ENCODE measurements at regions not wholly inside any gene's neighbourhood (a gene's known extent, or its start where the extent isn't known, plus 50 kb on each side); places are given as distances from the start of the nearest gene placed in this dataset.

DNA sequence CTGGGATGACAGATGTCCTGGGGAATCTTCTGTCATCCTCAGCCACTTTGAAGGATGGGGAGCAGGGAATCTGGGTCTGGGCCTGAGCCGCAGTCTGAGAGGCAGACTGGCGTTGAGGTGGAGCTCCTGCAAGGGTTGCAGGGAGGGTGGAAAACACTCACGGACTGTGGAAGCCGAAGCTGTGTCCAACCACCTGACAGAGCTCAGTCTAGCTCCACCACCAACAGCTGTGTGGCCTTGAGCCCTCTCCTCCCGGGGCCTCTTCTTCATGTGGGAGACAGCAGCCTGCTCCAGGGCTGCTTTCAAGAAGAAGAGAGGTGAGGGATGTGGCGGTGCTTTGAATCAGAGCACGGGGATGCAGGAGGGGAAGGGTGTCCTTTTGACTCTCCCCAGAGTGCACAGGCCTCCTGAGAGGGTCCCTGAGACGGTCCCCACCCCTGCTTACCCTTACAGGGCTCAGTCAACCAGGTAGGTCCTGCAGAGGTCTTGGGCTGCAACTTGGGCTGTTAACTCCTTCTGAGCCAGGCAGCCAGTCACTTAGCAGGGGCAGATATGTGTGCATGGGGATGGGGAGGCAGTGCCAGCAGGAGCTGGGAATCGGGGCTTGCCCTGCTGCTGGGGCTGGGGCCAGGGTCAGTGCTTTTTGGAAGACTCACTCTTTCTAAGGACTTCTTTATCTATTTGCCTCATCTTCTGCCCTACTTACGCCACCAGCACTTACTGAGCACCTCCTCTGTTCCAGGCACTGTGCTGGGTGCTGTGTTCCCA, 216.3 kb downstream of the PTPRU start:
- DNase-seq: no peak

DNA sequence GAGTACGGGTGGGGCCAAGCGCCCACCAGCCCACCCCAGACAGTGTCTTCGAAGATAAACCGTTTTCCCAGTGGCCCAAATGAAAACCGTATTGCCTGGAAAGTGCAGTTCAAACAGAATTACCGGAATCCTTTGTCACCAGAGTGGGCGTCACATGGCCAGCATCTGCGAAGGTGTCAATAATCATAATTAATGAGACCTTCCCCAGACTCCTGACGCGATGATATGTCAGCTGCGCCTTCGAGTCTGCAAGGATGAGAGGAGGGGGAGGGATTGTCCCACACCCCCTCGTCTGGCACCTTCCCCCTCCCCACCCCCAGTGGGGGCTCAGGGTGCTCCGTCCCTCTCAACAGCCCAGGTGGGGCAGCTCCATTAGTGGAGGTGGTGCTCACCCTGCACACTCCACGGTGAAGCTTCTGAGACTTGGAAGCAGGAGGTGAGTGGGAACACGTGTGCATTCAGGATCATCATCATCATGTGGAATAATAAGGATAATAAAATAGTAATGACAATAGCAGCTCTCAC, 215.1 kb downstream of the PTPRU start:
- DNase-seq: no peak

DNA sequence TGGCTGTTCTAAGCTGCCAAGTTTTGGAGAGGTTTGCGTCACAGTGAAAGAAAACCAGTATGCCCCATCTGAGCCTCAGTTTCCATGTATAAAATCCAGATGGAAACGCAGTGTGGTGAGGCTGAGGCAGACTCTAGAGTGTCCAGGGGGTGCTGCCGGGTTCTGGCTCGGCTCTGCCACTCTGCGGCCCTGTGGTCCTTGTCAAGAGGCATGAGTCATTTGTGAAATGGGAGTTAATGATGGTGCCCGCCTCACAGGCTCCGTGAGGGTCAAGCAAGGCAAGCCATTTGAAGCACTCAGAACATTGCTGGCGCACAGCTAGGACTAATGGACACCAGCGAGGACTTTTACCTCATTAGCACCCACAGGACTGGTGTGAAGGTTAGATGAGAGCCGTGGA, 214.3 kb downstream of the PTPRU start:
- no peak for DNase-seq

DNA sequence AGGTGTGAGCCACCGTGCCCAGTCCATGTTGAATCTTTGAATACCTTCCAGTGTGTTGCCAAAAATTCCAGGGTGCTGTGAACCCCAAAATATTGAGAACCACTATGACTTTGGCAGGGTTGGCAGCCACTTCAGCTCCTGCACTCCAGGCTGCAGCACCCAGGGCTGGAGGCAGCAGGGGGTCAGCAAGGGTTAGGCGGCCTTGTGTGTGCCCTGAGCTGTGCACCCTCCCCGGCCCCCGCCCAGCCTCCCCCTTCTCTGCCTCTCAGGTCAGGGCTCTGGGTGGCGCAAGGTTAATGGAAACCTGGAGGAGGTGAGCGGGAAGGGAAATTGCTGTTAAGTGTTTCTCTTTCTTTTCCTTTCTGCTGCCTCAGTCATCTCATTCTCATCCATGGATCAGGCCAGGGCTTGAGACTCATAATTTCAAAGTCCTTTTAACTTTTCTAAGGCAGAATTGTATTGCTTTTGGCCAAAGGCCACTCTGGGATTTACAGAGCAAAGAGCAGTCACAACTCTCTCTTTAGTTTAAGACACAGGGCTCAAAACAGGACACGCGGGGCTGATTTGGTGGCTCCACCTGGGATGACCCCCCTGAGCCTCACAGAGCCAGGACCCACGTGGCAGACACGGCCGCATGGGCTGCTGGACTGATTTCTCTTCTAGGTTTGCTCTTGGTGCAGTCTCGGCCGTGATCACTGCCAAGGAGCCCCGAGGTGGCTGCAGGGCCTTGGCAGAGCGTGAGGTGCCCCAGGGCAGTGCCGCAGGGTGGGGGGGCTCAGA, 212.3 kb downstream of the PTPRU start:
- DNase-seq: no peak

DNA sequence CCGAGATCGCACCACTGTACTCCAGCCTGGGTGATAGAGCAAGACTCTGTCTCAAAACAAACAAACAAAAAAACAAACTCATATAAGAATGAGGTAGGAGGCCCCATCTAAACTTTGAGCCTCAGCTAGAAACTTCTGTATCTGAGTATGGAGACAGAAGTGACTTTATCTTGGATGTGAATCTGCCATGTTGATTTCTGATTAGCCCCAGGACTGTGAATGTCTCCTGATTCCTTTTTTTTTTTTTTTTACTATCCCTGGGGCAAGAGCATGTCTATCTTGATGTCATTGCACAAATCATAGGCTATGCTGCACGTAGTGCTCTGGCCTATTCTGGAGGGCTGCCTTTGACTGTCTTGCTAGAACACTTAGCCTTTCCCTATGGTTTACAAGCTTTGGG, 211.0 kb downstream of the PTPRU start:
- DNase-seq: no peak

DNA sequence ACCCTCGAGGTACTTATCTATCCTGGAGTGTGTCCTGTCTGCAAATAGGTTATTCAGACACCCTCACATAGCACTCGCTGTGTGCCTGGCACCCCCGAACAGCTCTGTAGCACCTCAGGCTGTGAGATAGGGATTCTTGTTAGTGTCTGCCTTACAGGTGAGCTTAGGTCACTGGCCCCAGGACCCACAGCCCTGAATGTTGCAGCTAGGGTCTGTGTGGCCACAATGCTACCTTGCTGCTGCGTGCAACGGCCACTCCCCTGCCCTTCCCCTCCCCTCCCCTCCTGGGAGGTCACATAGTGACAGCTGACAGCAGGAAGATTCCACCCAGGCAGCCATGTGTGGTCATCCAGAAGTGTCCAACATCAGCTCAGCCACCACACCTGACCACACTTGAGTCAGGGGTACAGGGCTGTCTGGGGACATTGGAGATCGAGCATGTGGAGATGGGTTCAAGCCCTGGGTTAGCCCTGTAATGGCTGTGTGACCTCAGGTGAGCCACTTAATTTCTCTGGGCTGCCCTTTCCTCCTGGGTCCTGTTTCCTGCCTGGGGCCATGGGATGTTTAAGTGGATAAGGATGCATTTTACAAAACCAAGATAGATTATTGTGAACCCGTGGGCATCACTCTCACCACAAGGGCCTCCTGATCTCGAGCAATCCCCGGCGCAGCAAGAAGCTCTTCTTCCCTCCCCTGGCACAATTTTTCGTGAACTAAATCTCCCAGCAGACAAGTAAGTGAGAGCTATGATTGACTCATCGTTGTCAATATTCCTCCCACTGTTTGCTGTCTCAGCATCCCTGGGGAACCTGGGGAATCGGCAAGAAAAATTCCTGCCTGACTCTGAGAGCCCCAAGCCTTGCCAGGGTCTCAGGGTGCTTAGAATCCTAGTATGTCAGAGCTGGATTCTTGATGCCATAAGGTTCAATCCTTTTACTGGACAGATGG, 208.7 kb downstream of the PTPRU start:
- no peak for DNase-seq

DNA sequence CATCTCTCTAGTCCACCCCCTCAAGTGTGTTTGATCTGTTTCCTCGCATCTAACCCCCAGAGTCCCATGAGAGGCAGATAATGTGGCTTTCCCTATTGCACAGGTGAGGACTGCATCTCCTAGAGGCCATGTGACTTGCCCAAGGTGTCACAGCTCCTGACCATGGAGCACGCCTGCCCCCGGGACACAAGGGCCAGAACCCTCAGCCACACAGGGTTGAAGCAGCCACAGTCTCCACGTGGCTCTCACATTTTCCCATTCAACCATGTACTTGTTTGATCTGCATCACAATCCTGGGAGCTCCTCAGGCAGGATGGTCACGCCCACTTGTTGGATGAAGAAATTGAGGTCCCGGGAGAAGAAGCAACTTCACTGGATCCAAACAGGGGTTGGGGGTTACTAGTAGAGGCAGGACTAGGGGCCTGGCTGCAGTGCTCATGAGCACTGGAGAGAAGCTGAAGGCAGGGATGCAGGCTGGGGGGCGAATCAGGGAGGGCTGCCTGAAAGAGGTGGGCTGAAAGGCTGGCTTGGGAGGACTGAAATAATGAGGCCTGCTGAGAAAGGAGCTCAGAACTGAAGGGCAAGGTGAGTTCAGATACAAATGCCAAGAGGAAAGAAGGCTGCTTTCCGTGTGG, 207.9 kb downstream of the PTPRU start:
- DNase-seq: no peak

DNA sequence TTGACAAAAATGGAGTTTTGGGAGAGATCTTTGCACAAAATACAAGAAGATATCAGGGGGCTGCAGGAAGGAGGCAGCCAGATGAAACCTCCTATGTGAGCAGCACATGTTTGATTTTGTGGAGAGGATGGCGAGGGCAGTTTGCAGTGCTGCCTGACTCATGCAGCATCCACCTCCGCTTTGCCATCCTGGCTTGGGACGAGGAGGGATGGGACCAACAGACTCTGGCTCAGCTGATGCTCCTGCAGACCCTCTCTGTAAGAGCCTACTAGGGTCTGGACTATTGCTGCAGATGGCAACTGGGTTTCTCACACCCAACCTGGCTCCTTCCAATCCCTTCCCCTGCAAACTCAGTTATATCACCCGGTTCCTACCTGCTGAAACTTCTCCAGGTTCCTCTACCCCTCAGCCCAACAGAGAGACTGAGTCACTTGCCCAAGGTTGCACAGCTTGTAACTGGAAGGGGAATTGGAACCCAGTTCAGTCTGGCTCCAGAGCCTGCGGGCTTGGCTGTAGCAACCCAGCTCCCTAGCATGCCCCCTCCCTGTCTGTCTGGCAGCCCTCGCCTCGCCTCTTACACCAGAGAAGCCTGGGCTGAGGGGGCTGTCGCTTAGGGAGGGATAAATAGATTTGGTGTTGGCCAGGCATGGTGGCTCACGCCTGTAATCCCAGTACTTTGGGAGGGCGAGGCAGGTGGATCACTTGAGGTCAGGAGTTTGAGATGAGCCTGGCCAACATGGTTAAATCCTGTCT, 205.8 kb downstream of the PTPRU start:
- DNase-seq: no peak

DNA sequence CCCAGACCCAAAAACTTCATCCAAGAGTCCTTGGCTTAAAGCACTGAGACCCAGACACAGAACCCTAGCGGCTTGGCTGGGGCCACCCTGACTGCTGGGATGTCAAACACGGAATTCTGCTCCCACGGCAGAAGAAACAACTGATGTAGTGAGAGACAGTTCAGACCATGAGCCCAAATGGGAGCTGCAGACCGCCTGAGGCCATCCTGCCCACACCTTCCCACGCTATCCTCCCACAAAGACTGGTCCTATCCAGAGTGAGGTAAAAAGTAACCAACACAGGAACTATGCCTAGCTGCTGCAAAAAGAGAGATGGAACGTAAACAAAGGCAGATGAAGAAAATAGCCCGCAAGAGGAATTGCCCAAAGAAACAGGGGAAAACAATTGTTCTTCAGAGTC, 203.3 kb downstream of the PTPRU start:
- no peak for DNase-seq

DNA sequence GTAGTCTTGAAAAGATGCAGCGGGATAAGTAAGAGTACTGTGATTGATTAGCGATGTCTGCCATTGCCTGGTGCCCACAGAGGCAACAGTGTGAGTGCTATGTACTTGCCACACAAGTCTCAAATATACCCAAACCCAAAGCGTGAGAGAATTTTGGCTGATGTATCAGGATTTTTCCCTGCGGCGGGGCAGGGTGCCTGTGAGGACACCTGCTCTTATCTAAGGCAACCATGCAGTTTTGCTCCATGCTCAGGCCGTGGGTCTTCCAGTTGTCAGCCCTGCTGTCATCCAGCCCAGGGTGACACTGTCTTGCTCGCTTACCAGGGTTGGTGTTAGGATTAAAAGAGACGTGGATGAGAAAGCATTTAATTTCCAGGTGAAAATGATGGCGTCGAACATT, 202.7 kb downstream of the PTPRU start:
- no peak for DNase-seq

DNA sequence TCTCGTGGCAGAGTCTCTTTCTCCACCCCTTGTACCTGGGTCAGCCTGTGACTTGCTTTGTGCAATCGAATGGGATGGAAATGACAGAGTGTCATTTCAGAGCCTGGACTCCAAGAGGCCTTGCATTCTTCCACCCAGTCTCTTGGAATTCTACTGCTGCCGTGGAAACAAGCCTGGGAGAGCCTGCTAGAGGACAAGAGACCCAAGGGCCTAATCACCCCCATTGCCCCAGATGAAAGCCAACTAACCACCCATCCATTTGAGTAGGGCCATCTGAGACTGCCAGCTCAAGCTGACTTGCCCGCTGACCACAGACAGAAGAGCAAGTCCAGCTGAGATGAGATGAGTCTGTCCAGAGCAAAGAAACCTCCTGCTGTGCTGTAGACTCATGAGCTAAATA, 201.6 kb downstream of the PTPRU start:
- no peak for DNase-seq

DNA sequence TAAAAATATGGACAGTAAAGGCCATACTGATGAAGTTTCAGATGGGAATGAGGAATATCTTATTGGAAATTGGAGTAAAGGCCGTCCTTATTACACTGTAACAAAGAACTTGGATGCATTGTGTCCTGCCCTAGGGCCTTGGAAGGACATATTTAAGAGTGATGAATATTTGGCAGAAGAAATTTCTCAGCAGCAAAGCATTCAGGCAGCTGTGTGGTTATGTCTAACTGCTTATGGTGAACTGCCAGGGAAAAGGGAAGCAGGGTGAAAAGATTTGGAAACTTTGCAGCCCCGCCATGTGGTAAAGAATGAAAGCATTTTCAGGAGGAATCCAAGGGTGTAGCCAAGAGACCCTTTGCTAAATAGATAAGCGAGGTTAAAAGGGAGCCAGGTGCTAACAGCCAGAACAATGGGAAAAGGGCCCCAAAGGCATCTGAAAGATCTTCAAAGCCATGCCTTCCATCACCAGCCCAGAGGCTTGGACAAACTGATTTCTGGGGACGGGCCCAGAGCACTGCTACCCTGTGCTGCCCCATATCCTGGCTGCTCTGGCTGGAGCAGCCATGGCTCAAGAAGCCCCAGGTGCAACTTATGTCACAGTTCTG, 200.0 kb downstream of the PTPRU start:
- DNase-seq: no peak

DNA sequence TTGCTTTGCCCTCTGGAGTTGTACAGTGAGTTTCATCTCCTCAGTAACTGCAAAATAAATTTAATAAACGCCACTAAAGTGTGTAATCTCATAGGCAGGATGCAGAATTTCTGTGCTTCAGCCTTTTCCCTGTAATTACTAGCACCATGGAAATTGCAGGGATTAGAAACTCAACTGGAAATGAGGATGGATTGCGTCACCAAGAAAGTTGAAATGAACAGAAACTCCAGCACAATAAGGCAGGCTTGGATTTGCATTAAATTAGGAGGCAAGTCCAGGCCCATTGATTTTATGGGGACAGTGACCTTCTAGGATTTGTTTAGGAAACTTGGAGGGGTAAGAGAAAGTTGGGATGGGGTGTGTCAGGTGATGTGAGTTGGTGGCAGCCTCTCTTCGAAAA, 197.5 kb downstream of the PTPRU start:
- DNase-seq: no peak

DNA sequence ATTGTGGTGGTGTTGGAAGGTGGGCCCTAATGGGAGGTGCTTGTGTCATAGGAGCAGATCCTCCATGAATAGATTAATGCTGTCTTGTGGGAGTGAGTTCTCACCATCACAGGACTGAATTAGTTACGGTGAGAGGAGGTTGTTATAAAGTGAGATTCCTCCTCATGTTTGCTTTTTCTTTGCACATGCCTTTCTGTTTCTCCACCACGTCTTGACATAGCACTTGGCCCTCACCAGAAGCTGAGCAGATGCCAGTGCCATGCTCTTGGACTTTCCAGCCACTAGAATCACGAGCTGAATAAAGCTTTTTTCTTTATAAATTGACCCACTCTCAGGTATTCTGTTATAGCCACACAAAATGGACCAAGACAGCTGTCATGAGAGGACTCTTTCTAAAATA, 194.8 kb downstream of the PTPRU start:
- DNase-seq: no peak

DNA sequence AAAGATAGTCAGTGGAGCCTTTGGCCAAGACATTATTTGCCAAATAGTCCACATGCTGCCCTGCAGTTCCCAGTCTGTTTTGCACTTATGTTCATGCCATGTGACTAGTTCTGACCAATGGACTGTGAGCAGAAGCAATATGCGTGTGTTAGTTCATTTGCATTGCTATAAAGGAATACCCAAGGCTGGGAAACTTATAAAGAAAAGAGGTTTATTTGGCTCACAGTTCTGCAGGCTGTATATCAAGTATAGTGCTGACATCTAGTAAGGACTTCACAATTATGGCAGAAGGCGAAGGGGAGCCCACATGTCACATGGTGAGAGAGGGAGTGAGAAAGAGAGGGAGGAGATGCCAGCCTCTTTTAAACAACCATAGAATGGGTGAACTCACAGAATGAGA, 193.3 kb downstream of the PTPRU start:
- DNase-seq: no peak

DNA sequence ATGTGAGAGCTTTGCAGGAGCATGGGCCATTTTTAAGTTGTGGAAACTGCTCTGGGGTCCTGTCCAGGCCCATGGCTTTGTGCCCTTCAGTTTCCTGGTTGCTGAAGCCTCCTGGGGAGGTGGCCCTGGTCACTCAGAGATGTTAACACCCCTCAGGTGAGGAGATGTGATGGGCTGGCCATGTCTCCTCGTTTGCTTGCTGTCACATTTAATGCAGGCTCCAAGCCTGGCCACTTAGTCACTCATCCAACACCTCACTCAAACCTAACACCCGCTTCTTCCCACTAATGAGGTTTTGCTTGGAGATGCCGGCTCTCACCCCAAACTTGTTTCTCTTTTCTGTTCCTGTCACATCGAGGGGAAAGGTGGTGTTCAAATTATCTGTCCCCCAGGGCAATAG, 192.7 kb downstream of the PTPRU start:
- no peak for DNase-seq

DNA sequence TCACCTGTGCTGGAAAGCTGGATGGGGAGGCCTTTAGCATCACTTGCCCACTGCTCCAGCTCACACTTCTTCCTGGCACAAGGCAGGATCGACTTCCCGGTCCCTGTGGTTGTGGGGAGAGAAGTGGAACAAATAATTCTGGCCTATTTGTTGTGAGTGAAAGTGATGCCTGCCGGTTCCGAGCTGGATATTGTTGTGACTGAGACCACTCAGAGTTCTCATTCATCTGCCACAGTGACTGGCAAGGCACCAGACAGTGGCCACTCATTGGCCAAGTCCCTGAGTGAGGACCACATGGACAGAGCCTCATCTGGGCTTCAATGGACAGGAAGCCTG, 191.9 kb downstream of the PTPRU start:
- no peak for DNase-seq

DNA sequence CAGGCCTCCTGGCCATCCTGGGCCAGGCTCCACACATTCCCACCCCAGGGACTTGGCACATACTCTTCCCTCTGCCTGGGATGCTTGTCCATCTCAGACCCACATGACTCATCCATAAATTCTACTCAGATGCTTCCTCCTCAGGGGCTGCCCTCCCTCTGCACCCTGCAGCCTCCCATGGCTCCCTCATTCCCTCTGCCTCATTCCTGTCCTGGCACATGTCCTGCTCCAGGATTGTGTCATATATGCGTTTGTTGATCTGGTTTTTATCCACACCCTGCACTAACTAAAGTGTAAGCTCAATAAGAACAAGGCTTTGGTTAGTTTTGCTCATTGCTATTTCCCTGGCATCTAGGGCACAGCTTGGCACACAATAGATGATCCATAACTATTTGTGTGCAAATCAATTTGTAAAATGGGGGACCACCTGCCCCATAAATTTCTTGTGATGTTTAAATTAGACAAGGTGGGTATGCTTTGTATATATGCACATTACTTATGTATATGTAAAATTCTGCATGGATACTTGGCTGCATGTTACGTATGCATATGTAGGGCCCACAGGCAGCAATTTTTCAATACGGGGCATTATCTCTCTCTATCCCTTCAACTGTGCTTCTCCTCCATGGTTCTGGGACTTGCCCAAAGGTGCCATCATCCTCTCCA, 191.4 kb downstream of the PTPRU start:
- DNase-seq: no peak

DNA sequence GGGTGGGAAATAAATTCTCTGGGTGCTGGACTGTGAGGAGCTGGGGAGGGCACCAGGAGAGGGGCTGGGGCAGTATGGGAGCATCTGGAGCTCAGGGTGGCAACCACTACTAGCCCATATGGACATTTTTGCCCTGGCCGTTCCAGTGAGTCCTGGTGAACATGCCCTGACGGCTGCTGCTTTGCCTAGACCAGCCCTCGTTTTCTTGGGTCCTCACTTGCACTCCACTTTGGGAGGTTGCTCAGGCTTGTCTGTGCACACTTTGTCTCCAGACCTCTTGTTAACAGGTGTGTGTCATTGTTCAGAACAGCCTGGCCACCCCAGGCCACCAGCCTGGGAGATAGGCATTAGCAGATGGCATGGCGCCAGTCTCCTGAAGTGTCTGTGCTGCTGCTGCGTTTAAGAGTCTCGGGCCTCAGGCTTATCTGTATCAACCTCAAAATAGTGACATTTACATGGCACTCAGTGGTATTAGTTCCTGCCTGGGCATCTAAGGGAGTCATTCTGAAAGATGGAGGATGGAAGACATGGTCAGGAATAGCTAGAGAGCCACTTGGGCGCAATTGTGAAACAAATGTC, 190.5 kb downstream of the PTPRU start:
- DNase-seq: no peak

DNA sequence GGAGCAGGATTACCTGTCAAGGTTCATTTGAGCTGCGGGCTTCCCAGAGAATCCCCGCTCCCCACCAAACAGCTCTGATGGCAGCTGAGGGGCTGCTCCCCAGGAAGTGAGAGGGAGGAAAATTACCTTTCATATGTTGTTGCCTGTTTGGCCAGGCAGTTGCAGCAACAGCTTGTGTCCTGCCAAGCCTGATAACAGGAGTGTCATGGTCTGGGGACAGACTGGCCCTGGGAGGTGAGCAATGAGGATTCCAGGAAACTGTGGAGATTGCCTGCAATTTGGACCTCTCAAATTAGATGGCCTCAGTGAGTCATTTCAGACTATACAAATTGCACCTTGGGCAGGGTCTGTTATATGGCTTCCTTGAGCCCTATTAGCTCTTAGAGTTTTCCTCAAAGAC, 189.3 kb downstream of the PTPRU start:
- no peak for DNase-seq

DNA sequence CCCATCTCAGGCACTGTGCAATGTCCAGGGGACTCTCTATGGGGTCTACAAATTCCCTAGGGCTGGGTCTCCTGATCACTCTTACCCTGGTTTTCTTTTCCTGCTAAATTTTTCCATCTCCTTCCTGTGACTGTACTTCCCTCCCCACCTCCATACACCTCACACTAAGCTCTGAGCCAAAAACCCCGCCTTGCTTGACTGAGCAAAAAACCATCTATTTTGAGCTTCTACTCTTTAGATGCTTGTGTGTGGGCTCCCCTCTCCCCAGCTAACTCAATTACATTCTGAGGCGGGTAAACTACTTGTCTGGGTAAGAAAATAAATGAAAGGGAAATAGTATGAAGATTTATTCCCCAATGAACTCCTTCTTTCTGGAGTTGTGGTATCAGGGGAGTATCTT, 187.9 kb downstream of the PTPRU start:
- DNase-seq: no peak
